Panc1 (cell line): ENCODE measurements at regions not wholly inside any gene's neighbourhood (a gene's known extent, or its start where the extent isn't known, plus 50 kb on each side); places are given as distances from the start of the nearest gene placed in this dataset.

Source experiments
- ATAC-seq: fragments of 200-7000 bp; cut with Tn5 transposase; 2 replicates; pipeline ENCODE4 v1.9.1; 2020; ENCODE audit warnings: mild to moderate bottlenecking, moderate library complexity
- BruUV-seq: library from RNA; stranded (reverse); fragments of 400-500 nt; replicated peaks from 2 replicates; lab custom pipeline; 2021; lab: Mats Ljungman, UMichigan
- CTCF ChIA-PET: fragments of 300-600 bp; sonication (Branson Sonifier 250); formaldehyde crosslinking; loops from one replicate; lab custom pipeline; 2022; ENCODE audit warnings: antibody characterized with exemption; lab: Charles Lee
- POLR2A ChIA-PET: fragments of 300-600 bp; sonication (Branson Sonifier 250); formaldehyde crosslinking; loops from one replicate; lab custom pipeline; 2022; ENCODE audit warnings: antibody characterized with exemption; lab: Charles Lee
- DNase-seq: peaks from one replicate; pipeline ENCODE4 v3.0.0-alpha.2; 2010; ENCODE audit warnings: low read depth, low spot score
- H3K27ac ChIP-seq: 2 replicates; pipeline ENCODE4 v1.5.1; 2011; ENCODE audit warnings: mild to moderate bottlenecking, low read length, inconsistent platforms
- H3K27me3 ChIP-seq: fragments of 200-500 bp; sonication (Bioruptor generic); 2 replicates; pipeline ENCODE4 v1.6.0; 2014; ENCODE audit warnings: low read length, inconsistent platforms; ENCODE audit not compliant: control insufficient read depth, insufficient read depth
- H3K36me3 ChIP-seq: fragments of 200-500 bp; sonication (Bioruptor generic); 2 replicates; pipeline ENCODE4 v1.5.1; 2014; ENCODE audit warnings: inconsistent platforms, mild to moderate bottlenecking, low read length, moderate library complexity; ENCODE audit not compliant: control insufficient read depth, insufficient read depth
- H3K4me1 ChIP-seq: 2 replicates; pipeline ENCODE4 v1.5.1; 2011; ENCODE audit warnings: inconsistent platforms, mild to moderate bottlenecking, low read length, moderate library complexity; ENCODE audit not compliant: control insufficient read depth, insufficient read depth
- H3K4me3 ChIP-seq, 2 experiments: 2 replicates each; pipeline ENCODE4 v1.5.1; 2011 to 2012; ENCODE audit warnings: low read depth in 2 of 2, low read length in 2 of 2, mild to moderate bottlenecking in 2 of 2, inconsistent platforms in 1 of 2, moderate library complexity in 1 of 2
- H3K9me3 ChIP-seq: fragments of 200-500 bp; sonication (Bioruptor generic); 2 replicates; pipeline ENCODE4 v1.5.1; 2014; ENCODE audit warnings: low read depth, mild to moderate bottlenecking, inconsistent platforms, low read length, moderate library complexity; ENCODE audit not compliant: control insufficient read depth, insufficient read depth
- POLR2AphosphoS5 ChIP-seq: IDR thresholded peaks from 2 replicates; pipeline ENCODE4 v1.6.1; 2012; ENCODE audit warnings: mild to moderate bottlenecking, low read depth, low read length, moderate library complexity
- SIN3A ChIP-seq: IDR thresholded peaks from 2 replicates; pipeline ENCODE4 v1.6.1; 2012; ENCODE audit warnings: low read depth, mild to moderate bottlenecking, low read length, moderate library complexity, borderline replicate concordance; ENCODE audit not compliant: insufficient read depth
- TCF7L2 ChIP-seq: IDR thresholded peaks from 2 replicates; pipeline ENCODE4 v1.6.1; 2011; ENCODE audit warnings: mild to moderate bottlenecking, low read depth, low read length, inconsistent platforms
- in situ Hi-C: cut with HindIII; loops from 2 replicates; pipeline ENCODE4 v1.10.0; 2016; ENCODE audit warnings: low sequenced_read_pairs, low pct_unique_long_range_greater_than_20kb
- intact Hi-C: fragments of 100-400 bp; cut with micrococcal nuclease; formaldehyde crosslinking; loops from one replicate; pipeline ENCODE4 v1.10.0; 2022; ENCODE audit not compliant: unreplicated experiment
- TF ChIP-seq, protein P1 (sequence below), 2 experiments: IDR thresholded peaks; 2 replicates each; pipeline ENCODE4 v1.6.1; 2011 to 2012; ENCODE audit warnings: low read depth in 2 of 2, control low read depth in 1 of 2, low read length in 1 of 2, mild to moderate bottlenecking in 1 of 2, moderate library complexity in 1 of 2; ENCODE audit not compliant: insufficient read depth in 1 of 2
- TF ChIP-seq, protein P2 (sequence below): fragments of 450-650 bp; IDR thresholded peaks from 2 replicates; pipeline ENCODE4 v1.5.1; 2017; ENCODE audit warnings: mild to moderate bottlenecking

DNA sequence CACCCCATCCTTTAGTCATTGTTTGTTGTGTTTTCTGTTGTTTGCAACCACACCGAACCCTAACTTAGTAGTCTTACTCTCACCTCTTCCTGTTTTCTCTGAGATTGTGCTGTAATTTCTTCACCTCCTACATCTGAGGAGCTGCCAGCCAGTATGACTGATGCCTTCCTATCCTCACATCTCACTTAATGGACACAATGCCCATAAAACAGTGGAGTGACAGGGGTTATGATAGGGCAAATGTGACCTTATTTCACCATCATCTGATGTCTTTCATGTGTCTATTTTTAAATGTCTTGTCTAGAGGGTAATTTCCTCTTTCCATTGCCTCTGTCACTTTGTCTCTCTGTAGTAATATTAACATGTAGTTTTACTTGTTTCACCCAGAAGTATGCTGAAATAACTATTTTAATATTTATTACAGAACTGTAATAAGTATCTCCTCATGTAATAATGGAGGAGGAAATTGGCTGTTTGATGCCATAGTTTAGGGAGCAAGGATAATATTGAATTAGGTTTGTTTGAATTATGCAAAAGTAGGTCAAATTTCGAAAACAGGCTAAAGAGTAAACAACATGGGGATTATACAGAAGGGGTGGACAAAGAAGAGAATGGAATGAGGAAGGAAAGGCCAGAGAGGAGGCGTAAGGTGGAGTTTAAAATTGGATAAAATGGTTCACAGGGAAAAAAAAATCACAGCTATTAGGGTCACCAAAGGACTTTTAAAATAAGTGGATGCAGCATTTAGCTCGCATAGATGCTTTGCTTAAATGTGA, 103.5 kb upstream of the SPRY2 start:
- ATAC-seq, result no peak
- POLR2A ChIA-PET, result no interaction called here
- CTCF ChIA-PET, result no interaction called here
- intact Hi-C loops (no loop called here), in situ Hi-C loops (no loop called here)
- H3K36me3 ChIP-seq, result no peaks in the 10 kb centered on the region
- no peaks in the 10 kb centered on the region for H3K9me3 ChIP-seq
- BruUV-seq, result no TSS peak
- TF ChIP-seq, protein P1, sequence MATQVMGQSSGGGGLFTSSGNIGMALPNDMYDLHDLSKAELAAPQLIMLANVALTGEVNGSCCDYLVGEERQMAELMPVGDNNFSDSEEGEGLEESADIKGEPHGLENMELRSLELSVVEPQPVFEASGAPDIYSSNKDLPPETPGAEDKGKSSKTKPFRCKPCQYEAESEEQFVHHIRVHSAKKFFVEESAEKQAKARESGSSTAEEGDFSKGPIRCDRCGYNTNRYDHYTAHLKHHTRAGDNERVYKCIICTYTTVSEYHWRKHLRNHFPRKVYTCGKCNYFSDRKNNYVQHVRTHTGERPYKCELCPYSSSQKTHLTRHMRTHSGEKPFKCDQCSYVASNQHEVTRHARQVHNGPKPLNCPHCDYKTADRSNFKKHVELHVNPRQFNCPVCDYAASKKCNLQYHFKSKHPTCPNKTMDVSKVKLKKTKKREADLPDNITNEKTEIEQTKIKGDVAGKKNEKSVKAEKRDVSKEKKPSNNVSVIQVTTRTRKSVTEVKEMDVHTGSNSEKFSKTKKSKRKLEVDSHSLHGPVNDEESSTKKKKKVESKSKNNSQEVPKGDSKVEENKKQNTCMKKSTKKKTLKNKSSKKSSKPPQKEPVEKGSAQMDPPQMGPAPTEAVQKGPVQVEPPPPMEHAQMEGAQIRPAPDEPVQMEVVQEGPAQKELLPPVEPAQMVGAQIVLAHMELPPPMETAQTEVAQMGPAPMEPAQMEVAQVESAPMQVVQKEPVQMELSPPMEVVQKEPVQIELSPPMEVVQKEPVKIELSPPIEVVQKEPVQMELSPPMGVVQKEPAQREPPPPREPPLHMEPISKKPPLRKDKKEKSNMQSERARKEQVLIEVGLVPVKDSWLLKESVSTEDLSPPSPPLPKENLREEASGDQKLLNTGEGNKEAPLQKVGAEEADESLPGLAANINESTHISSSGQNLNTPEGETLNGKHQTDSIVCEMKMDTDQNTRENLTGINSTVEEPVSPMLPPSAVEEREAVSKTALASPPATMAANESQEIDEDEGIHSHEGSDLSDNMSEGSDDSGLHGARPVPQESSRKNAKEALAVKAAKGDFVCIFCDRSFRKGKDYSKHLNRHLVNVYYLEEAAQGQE (IDR thresholded peaks at IDR 0.05; ENCODE audit: insufficient read depth in 1 of 2, low read depth in 2 of 2, low read length in 1 of 2), result no peak
- TF ChIP-seq TCF7L2, result no peak
- TF ChIP-seq SIN3A, result no peak
- no peak for TF ChIP-seq POLR2AphosphoS5
- TF ChIP-seq, protein P2, sequence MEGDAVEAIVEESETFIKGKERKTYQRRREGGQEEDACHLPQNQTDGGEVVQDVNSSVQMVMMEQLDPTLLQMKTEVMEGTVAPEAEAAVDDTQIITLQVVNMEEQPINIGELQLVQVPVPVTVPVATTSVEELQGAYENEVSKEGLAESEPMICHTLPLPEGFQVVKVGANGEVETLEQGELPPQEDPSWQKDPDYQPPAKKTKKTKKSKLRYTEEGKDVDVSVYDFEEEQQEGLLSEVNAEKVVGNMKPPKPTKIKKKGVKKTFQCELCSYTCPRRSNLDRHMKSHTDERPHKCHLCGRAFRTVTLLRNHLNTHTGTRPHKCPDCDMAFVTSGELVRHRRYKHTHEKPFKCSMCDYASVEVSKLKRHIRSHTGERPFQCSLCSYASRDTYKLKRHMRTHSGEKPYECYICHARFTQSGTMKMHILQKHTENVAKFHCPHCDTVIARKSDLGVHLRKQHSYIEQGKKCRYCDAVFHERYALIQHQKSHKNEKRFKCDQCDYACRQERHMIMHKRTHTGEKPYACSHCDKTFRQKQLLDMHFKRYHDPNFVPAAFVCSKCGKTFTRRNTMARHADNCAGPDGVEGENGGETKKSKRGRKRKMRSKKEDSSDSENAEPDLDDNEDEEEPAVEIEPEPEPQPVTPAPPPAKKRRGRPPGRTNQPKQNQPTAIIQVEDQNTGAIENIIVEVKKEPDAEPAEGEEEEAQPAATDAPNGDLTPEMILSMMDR, result no peak
- H3K27ac ChIP-seq, result no peak overlapping the region
- H3K4me1 ChIP-seq, result no peaks in the 10 kb centered on the region
- no peaks in the 10 kb centered on the region for H3K27me3 ChIP-seq
- DNase-seq, result no peak
- H3K4me3 ChIP-seq, result no peak overlapping the region

DNA sequence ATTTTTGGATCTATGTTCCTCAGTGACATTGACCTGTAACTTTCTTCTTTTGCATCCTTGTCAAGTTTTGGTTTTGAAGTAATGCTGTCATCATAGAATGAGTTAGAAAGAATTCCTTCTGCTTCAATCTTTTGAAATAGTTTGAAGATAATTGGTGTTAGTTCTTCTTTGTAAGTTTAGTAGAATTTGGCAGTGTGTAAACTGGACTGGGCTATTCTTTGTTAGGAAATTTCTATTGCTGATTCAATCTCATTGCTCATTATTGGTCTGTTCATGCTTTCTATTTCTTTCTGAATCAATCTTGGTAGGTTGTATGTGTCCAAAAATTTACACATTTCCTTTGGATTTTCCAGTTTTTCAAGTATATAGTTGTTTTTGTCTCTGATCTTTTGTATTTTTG, 101.7 kb upstream of the SPRY2 start:
- H3K4me1 ChIP-seq, result no peaks in the 10 kb centered on the region
- in situ Hi-C loops (no loop called here), intact Hi-C loops (no loop called here)
- POLR2A ChIA-PET, result no interaction called here
- TF ChIP-seq, protein P2, result no peak
- TF ChIP-seq SIN3A, result no peak
- no peak for TF ChIP-seq TCF7L2
- TF ChIP-seq, protein P1 (IDR thresholded peaks at IDR 0.05; ENCODE audit: insufficient read depth in 1 of 2, low read depth in 2 of 2, low read length in 1 of 2), result no peak
- TF ChIP-seq POLR2AphosphoS5, result no peak
- CTCF ChIA-PET, result no interaction called here
- H3K4me3 ChIP-seq, result no peak overlapping the region
- H3K27ac ChIP-seq, result no peak overlapping the region
- ATAC-seq (no peak), DNase-seq (no peak)
- BruUV-seq, result no TSS peak
- H3K9me3 ChIP-seq, result no peaks in the 10 kb centered on the region
- no peaks in the 10 kb centered on the region for H3K27me3 ChIP-seq
- H3K36me3 ChIP-seq, result no peaks in the 10 kb centered on the region
